Peyer's patch (tissue), 4 donors: ENCODE measurements at regions not wholly inside any gene's neighbourhood (a gene's known extent, or its start where the extent isn't known, plus 50 kb on each side); places are given as distances from the start of the nearest gene placed in this dataset.

Experiments
- DNase-seq, 3 donors: peaks; one replicate each; pipeline ENCODE4 v3.0.0-alpha.2; 2017 to 2019
- H3K27ac ChIP-seq, 4 donors: fragments of 200-600 bp; sonication (generic); one replicate each; pipeline ENCODE4 v1.5.1; 2016 to 2019
- H3K27me3 ChIP-seq, 2 donors: fragments of 200-600 bp; sonication (generic); one replicate each; pipeline ENCODE4 v1.5.1; 2019
- H3K36me3 ChIP-seq, 3 donors: fragments of 200-600 bp; sonication (generic); one replicate each; pipeline ENCODE4 v1.5.1; 2016 to 2019
- H3K4me1 ChIP-seq, 4 donors: fragments of 200-600 bp; sonication (generic); one replicate each; pipeline ENCODE4 v1.5.1; 2016 to 2019
- H3K4me3 ChIP-seq, 4 donors: fragments of 200-600 bp; sonication (generic); 1 replicate in 3 of 4; 2 replicates in 1 of 4; pipeline ENCODE4 v1.5.1; 2016 to 2019; ENCODE audit warnings: mild to moderate bottlenecking in 1 of 4
- H3K9me3 ChIP-seq, 4 donors: fragments of 200-600 bp; sonication (generic); one replicate each; pipeline ENCODE4 v1.5.1; 2016 to 2019; ENCODE audit warnings: mild to moderate bottlenecking in 1 of 4
- CTCF ChIP-seq, 6 experiments: fragments of 450-650 bp in 4 of 6; fragments of 200-600 bp in 2 of 6; sonication (generic) in 1 of 6; IDR thresholded peaks; one replicate each; pipeline ENCODE4 v1.5.1; 2017 to 2019; ENCODE audit warnings: antibody characterized with exemption in 6 of 6, mild to moderate bottlenecking in 3 of 6, moderate library complexity in 1 of 6
- POLR2A ChIP-seq, 2 donors: fragments of 450-650 bp; IDR thresholded peaks; one replicate each; pipeline ENCODE4 v1.5.1; 2017; ENCODE audit warnings: antibody characterized with exemption in 2 of 2, mild to moderate bottlenecking in 2 of 2, moderate library complexity in 2 of 2

- Histone ChIP-seq H3K4me3 (no peak overlapping the region), H3K9me3 (no peaks in the 10 kb centered on the region), H3K27me3 (no peaks in the 10 kb centered on the region), H3K4me1 (no peaks in the 10 kb centered on the region), H3K27ac (no peak overlapping the region), H3K36me3 (no peaks in the 10 kb centered on the region)
- no peak for DNase-seq
- TF ChIP-seq POLR2A (IDR thresholded peaks at IDR 0.05) (no peak), CTCF (IDR thresholded peaks at IDR 0.05) (no peak)
Observed at GRCh38 chr13:73571376-73571775, 512.6 kb downstream of the KLF5 start.

- no peaks in the 10 kb centered on the region for H3K9me3 ChIP-seq
- no peaks in the 10 kb centered on the region for H3K4me1 ChIP-seq
- H3K27me3 ChIP-seq, result no peaks in the 10 kb centered on the region
- no peaks in the 10 kb centered on the region for H3K36me3 ChIP-seq
- TF ChIP-seq CTCF (IDR thresholded peaks at IDR 0.05) (no peak), POLR2A (IDR thresholded peaks at IDR 0.05) (no peak)
- no peak for DNase-seq
- no peak overlapping the region for H3K27ac ChIP-seq
- no peak overlapping the region for H3K4me3 ChIP-seq
Observed at GRCh38 chr13:73556902-73557301, 498.1 kb downstream of the KLF5 start.

- no peak for TF ChIP-seq CTCF (IDR thresholded peaks at IDR 0.05)
- TF ChIP-seq POLR2A (IDR thresholded peaks at IDR 0.05), result no peak
Observed at GRCh38 chr13:73556128-73556527, 497.3 kb downstream of the KLF5 start.

GRCh38 chr13:73551736-73552135, 492.9 kb downstream of the KLF5 start:
- Histone ChIP-seq H3K4me1 (no peaks in the 10 kb centered on the region), H3K9me3 (no peaks in the 10 kb centered on the region), H3K4me3 (no peak overlapping the region), H3K27me3 (no peaks in the 10 kb centered on the region), H3K27ac (no peak overlapping the region), H3K36me3 (no peaks in the 10 kb centered on the region)
- TF ChIP-seq POLR2A (IDR thresholded peaks at IDR 0.05), result no peak
- TF ChIP-seq CTCF (IDR thresholded peaks at IDR 0.05), result no peak
- DNase-seq, result no peak

More at GRCh38 chr13:73556128-73556527, 497.3 kb downstream of the KLF5 start:
- Histone ChIP-seq H3K4me1 (no peaks in the 10 kb centered on the region), H3K27ac (no peak overlapping the region), H3K27me3 (no peaks in the 10 kb centered on the region), H3K36me3 (no peaks in the 10 kb centered on the region), H3K4me3 (no peak overlapping the region), H3K9me3 (no peaks in the 10 kb centered on the region)
- DNase-seq, result no peak

- Histone ChIP-seq H3K9me3 (no peaks in the 10 kb centered on the region), H3K27me3 (no peaks in the 10 kb centered on the region), H3K36me3 (no peaks in the 10 kb centered on the region), H3K27ac (no peak overlapping the region), H3K4me3 (no peak overlapping the region), H3K4me1 (no peaks in the 10 kb centered on the region)
- no peak for DNase-seq
- no peak for TF ChIP-seq CTCF (IDR thresholded peaks at IDR 0.05)
- no peak for TF ChIP-seq POLR2A (IDR thresholded peaks at IDR 0.05)
Observed at GRCh38 chr13:73549717-73550116, 490.9 kb downstream of the KLF5 start.

- Histone ChIP-seq H3K9me3 (no peaks in the 10 kb centered on the region), H3K36me3 (no peaks in the 10 kb centered on the region), H3K27ac (no peak overlapping the region), H3K4me3 (no peak overlapping the region), H3K4me1 (no peaks in the 10 kb centered on the region), H3K27me3 (no peaks in the 10 kb centered on the region)
- no peak for TF ChIP-seq POLR2A (IDR thresholded peaks at IDR 0.05)
- no peak for DNase-seq
Observed at GRCh38 chr13:73548449-73548848, 489.6 kb downstream of the KLF5 start.
